Tibial artery (tissue), 4 donors: ENCODE measurements at regions not wholly inside any gene's neighbourhood (a gene's known extent, or its start where the extent isn't known, plus 50 kb on each side); places are given as distances from the start of the nearest gene placed in this dataset.

Experiments
- DNase-seq, 2 donors: peaks; one replicate each; pipeline ENCODE4 v3.0.0-alpha.2; 2019
- H3K27ac ChIP-seq, 2 donors: fragments of 200-600 bp; sonication (generic) in 1 of 2; 1 replicate in 1 of 2; 2 replicates in 1 of 2; pipeline ENCODE4 v1.5.1; 2018 to 2019; ENCODE audit warnings: mild to moderate bottlenecking in 1 of 2
- H3K27me3 ChIP-seq, 2 donors: fragments of 200-600 bp; sonication (generic) in 1 of 2; one replicate each; pipeline versions ENCODE4 v1.5.1 to v1.6.0; 2016 to 2019
- H3K36me3 ChIP-seq, 3 donors: fragments of 200-600 bp; sonication (generic) in 2 of 3; one replicate each; pipeline ENCODE4 v1.5.1; 2016 to 2019; ENCODE audit warnings: mild to moderate bottlenecking in 2 of 3
- H3K4me1 ChIP-seq, 4 donors: fragments of 200-600 bp; sonication (generic) in 2 of 4; 1 replicate in 3 of 4; 2 replicates in 1 of 4; pipeline ENCODE4 v1.5.1; 2016 to 2019
- H3K4me3 ChIP-seq, 2 donors: fragments of 200-600 bp; sonication (generic) in 1 of 2; 1 replicate in 1 of 2; 2 replicates in 1 of 2; pipeline ENCODE4 v1.5.1; 2018 to 2019; ENCODE audit warnings: mild to moderate bottlenecking in 2 of 2
- H3K9me3 ChIP-seq, 3 donors: fragments of 200-600 bp; sonication (generic) in 1 of 3; one replicate each; pipeline ENCODE4 v1.5.1; 2016 to 2019
- intact Hi-C: fragments of 100-400 bp; cut with DNase I; formaldehyde crosslinking; loops from one replicate; pipeline ENCODE4 v1.15.0; 2023; ENCODE audit warnings: low total_unique reads
- TF ChIP-seq, protein P1 (sequence below), 2 experiments: fragments of 200-600 bp in 1 of 2; fragments of 450-650 bp in 1 of 2; IDR thresholded peaks; one replicate each; pipeline ENCODE4 v1.5.1; 2017 to 2019; ENCODE audit warnings: antibody characterized with exemption in 2 of 2, mild to moderate bottlenecking in 1 of 2, moderate library complexity in 1 of 2

DNA sequence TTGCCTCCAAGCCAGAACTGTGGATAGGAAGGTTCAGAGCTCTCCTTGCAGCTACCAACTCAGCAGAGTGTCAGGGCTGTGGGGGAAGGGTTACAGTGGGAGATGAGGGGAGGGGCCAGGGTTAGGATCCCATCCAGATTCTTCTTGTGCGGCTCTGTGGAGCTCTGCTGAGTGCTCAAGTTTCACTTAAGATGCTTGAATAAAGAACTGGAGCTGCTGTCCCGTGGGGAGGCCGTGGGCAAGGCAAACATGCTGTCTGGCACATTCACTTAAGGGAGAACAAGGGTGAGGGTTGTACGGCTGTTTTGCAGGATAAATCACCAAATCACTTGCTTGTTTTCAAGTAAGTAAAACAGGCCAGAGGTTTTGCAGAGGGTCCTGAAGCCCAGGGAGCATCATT, 197.1 kb downstream of the FAM76B start:
- H3K27me3 ChIP-seq = no peaks in the 10 kb centered on the region
- H3K27ac ChIP-seq = peak overlapping the region; percentile 65 to 69
- no peaks in the 10 kb centered on the region for H3K9me3 ChIP-seq
- H3K4me1 ChIP-seq = peaks cover 0 to 36% (median 27%) of the 10 kb centered on the region in 4 donors
- intact Hi-C loops = no loop called here
- H3K4me3 ChIP-seq = no peak overlapping the region
- peak in 1 of 2 donors; percentile 67 for DNase-seq
- no peaks in the 10 kb centered on the region for H3K36me3 ChIP-seq
- TF ChIP-seq, protein P1, sequence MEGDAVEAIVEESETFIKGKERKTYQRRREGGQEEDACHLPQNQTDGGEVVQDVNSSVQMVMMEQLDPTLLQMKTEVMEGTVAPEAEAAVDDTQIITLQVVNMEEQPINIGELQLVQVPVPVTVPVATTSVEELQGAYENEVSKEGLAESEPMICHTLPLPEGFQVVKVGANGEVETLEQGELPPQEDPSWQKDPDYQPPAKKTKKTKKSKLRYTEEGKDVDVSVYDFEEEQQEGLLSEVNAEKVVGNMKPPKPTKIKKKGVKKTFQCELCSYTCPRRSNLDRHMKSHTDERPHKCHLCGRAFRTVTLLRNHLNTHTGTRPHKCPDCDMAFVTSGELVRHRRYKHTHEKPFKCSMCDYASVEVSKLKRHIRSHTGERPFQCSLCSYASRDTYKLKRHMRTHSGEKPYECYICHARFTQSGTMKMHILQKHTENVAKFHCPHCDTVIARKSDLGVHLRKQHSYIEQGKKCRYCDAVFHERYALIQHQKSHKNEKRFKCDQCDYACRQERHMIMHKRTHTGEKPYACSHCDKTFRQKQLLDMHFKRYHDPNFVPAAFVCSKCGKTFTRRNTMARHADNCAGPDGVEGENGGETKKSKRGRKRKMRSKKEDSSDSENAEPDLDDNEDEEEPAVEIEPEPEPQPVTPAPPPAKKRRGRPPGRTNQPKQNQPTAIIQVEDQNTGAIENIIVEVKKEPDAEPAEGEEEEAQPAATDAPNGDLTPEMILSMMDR (IDR thresholded peaks at IDR 0.05) = no peak

DNA sequence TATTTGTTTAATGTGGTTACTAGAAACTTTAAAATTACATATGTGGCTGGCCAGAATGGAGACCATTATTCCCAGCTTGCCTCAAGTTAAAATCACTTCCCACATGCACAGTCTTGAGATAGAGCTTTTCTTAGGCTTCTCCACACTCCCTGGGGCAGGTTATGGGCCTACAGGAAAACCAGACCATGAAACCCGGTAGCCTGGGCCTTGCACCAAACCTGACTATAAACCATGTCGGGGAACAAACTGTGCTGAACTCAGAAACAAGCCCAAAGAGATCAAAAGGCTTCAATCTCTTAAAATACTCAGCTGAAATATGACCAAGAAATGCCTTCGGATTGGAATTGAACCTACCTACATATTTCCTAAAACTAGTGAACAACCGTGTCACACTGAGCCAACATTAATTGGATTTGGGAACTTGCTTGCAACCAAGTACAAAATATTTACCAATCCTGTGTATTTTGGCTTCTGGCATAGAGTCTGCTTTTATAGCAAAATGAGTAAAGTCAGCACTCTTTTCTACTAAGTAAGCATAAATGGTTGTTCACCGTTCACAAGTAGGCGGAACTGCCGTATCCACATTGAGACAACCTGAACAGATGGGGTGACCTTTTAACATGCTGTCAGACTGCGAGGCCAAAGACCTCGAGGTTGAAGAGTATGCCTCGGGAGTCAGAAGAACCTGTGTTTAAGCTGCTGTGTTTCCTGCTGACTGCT, 199.5 kb downstream of the FAM76B start:
- TF ChIP-seq, protein P1 (IDR thresholded peaks at IDR 0.05) = no peak
- Histone ChIP-seq H3K36me3 (no peaks in the 10 kb centered on the region), H3K4me3 (no peak overlapping the region), H3K27ac (peak overlapping the region; percentile 65 to 69), H3K4me1 (peaks cover 0 to 36% (median 27%) of the 10 kb centered on the region in 4 donors), H3K9me3 (no peaks in the 10 kb centered on the region), H3K27me3 (no peaks in the 10 kb centered on the region)
- peak in 1 of 2 donors; percentile 70 for DNase-seq
- intact Hi-C loops = no loop called here

DNA sequence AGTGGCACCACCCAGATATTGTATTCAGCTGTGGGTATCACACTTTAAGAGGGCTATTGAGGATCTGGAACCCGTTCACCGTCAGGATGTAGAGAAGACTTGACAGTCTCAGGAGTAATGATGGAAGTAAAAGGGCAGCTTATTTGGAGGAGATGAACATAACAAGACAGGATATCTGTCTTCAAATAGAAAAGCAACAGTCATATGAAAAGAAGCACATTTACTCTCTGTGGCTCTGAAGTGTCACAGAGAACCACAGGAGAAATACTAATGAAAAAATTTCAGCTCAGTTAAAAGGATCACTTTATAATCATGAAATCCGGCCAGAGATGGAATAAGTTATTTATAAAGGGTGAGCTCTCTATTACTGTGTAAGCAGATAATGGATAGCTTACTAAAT, 200.8 kb downstream of the FAM76B start:
- DNase-seq = no peak
- TF ChIP-seq, protein P1 (IDR thresholded peaks at IDR 0.05) = no peak
- Histone ChIP-seq H3K4me1 (peaks cover 0 to 36% (median 27%) of the 10 kb centered on the region in 4 donors), H3K27ac (peak overlapping the region in 1 of 2 donors; percentile 35), H3K27me3 (no peaks in the 10 kb centered on the region), H3K9me3 (no peaks in the 10 kb centered on the region), H3K4me3 (no peak overlapping the region), H3K36me3 (no peaks in the 10 kb centered on the region)
- intact Hi-C loops = no loop called here

DNA sequence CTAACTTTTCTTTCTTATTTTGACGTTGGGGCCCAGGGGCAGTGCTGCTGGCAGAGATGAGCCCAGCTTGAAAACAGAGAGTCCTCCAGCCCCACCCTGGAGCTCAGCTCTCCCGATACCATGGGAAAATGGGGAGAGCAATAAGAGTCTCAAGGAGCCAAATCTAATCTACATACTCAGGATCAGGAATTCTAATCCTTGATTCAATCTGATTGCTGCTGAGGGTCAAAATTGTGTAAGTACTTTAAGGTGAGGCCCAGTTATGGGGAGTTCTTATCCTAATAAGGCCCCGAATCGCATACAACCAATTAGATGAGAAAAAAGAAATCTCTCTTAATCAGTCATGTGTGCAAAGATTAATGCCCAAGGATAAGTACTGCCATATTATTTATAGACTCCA, 202.9 kb downstream of the FAM76B start:
- Histone ChIP-seq H3K9me3 (no peaks in the 10 kb centered on the region), H3K27ac (no peak overlapping the region), H3K4me1 (peaks cover 0 to 20% (median 15%) of the 10 kb centered on the region in 4 donors), H3K36me3 (no peaks in the 10 kb centered on the region), H3K4me3 (no peak overlapping the region), H3K27me3 (no peaks in the 10 kb centered on the region)
- TF ChIP-seq, protein P1 (IDR thresholded peaks at IDR 0.05) = no peak
- no peak for DNase-seq
- intact Hi-C loops = no loop called here

DNA sequence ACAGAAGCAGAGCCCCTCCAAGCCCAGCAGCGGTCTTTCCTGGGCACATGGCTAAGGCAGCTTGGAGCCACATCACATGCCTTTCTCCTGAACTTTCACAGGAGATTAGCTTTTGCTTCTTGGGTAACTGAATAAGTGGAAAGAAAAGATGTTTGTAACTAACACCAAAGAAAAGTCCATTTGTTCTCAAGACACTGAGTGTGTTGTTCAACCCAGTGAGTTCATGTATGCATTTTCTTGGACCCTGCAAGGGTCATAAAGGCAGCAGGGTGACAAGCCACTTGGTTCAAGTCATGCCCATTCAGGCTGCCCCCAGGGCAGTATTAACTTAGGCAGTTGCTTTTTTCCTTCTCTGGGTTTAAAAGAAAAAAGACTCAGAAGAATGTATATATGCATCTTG, 203.4 kb downstream of the FAM76B start:
- TF ChIP-seq, protein P1 (IDR thresholded peaks at IDR 0.05) = no peak
- intact Hi-C loops = no loop called here
- H3K27ac ChIP-seq = no peak overlapping the region
- no peaks in the 10 kb centered on the region for H3K9me3 ChIP-seq
- no peaks in the 10 kb centered on the region for H3K36me3 ChIP-seq
- H3K27me3 ChIP-seq = no peaks in the 10 kb centered on the region
- H3K4me1 ChIP-seq = peaks cover 0 to 17% (median 13%) of the 10 kb centered on the region in 4 donors
- DNase-seq = no peak
- H3K4me3 ChIP-seq = no peak overlapping the region
